K562 (cell line): ENCODE measurements at regions not wholly inside any gene's neighbourhood (a gene's known extent, or its start where the extent isn't known, plus 50 kb on each side); places are given as distances from the start of the nearest gene placed in this dataset.

ENCODE experiments used
- ELK1 ChIP-seq: sonication (generic); formaldehyde crosslinking; IDR thresholded peaks from 2 replicates; pipeline ENCODE4 v1.8.1; 2022; ENCODE audit warnings: missing genetic modification reagents
- ZNF318 ChIP-seq, 2 experiments: fragments of 450-650 bp; IDR thresholded peaks; 2 replicates each; pipeline ENCODE4 v1.6.1; 2016; ENCODE audit warnings: mild to moderate bottlenecking in 2 of 2, borderline replicate concordance in 1 of 2, low read depth in 1 of 2, moderate library complexity in 1 of 2

- TF ChIP-seq ZNF318 (IDR thresholded peaks at IDR 0.05; ENCODE audit: borderline replicate concordance in 1 of 2, low read depth in 1 of 2) (no peak), ELK1 (CRISPR knock-in tag) (no peak)
Measured at GRCh38 chr20:11591965-11592364, 325.7 kb upstream of the BTBD3 start (continued).
